ENCODE measurements at regions not wholly inside any gene's neighbourhood (a gene's known extent, or its start where the extent isn't known, plus 50 kb on each side); places are given as distances from the start of the nearest gene placed in this dataset.
"Not testable (repeated sequence)": the region's sequence is repeated elsewhere in the genome, so short reads cannot be mapped to it uniquely, and the experiment has no call there.

DNA sequence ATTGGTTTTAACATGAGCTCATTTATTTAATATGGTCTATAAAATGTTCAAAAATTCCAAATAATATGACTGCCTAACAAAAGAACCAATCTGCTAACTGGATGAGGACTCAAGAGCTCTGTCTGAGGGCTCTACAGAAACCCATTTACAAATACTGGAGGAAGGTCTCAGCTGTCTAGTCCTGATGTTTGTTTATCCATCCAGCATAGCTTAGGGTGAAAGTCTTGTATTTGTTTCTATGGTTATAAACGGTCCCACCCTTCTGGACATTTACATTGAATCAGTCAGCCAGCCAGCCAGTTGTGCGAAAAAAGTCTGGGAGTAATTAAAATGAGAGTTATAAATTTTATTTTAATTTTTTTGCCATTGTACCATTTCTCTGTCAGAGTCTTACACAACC is 220.7 kb downstream of the BMP4 start:
- no peak for DNase-seq

DNA sequence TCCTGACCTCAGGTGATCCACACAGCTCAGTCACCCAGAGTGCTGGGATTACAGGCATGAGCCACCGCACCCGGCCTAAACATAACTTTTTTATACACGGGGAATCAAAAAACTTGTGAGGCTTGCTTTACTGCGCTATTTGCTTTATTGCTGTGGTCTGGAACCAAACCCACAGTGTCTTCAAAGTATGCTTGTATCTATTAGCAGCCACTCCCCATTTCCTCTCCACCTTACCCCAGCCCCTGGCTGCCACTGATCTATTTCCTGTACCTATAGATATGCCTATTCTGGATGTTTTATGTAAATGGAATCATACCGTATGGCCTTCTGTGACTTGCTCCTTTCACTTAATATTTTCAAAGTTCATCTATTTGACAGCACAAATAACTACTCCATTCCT is 233.4 kb downstream of the BMP4 start:
- no peak for DNase-seq

DNA sequence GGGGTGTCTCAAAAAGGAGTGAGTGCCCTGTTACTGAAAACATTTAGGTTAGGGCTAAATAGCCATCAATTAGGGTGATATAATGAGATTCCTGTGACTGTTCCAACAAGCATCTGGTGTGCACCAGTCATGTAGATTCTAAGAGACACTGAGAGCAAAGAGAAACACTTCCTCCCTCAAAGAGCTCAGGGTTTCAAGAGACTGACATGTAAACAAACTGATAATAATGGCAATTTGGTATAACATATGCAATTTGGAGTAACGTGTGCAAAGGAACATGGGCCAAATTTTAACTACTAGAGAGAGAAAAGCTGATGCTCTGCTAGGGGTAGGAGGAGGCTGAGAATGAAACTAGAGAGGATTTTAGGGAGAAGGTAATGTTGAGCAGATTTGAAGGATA is 237.1 kb downstream of the BMP4 start:
- DNase-seq: no peak

- no peak for DNase-seq
Observed at GRCh38 chr14:53716578-53716977, 240.0 kb downstream of the BMP4 start.

DNA sequence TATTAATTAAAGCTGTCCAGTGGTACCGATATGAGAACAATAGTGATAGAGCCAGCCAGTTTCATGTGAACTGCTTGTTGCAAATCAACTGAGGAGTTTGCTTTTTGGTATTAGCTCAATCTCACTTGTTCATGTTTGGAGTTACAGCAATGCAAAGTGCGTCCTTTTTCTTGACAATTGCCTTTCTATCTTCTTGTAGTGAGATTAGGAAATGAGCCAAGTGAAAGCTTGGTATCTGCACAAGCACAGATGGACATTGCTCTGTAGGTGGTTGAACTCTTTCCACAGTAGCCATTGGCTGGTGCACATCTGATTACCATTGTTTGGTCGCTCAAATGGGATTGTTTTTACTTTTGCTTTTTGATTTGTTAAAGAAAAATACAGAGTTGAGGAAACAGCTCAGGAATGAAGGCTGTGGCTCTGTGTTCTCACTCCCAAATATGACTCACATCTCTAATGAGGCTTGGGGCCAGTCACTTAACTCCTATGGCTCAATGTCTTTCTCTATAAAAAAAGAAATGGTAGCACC is 241.4 kb downstream of the BMP4 start:
- DNase-seq: no peak

- DNase-seq: no peak
Observed at GRCh38 chr14:53714495-53715192, 242.0 kb downstream of the BMP4 start.

DNA sequence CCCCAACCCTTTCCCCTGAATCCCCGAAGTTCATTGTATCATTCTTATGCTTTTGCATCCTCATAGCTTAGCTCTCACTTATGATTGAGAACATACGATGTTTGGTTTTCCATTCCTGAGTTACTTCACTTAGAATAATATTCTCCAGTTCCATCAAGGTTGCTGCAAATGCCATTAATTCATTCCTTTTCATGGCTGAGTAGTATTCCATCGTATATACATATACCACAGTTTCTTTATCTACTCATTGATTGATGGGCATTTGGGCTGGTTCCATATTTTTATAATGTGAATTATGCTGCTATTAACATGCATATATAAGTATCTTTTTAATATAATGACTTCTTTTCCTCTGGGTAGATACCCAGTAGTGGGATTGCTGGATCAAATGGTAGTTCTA is 243.7 kb downstream of the BMP4 start:
- DNase-seq: not testable (repeated sequence)

- DNase-seq: no peak
Observed at GRCh38 chr14:53711205-53711604, 245.4 kb downstream of the BMP4 start.

- no peak for DNase-seq
Observed at GRCh38 chr14:53710615-53711014, 246.0 kb downstream of the BMP4 start.

DNA sequence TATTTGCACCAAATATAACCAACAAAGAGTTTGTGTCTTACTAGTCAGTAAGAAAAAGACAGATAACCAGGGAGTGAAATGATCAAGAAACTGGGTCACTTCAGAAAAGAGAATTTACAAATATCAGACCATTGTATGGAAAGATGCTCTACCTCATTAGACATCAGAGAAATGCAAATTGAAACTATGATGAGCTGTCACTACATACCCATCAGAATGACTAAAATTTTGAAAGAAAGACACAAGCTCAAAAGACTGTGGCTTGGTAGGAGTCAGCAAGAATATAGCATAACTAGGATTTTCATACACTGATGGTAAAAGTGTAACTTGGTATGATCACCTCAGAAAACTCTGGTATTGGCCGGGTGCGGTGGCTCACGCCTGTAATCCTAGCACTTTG is 247.2 kb downstream of the BMP4 start:
- no peak for DNase-seq

DNA sequence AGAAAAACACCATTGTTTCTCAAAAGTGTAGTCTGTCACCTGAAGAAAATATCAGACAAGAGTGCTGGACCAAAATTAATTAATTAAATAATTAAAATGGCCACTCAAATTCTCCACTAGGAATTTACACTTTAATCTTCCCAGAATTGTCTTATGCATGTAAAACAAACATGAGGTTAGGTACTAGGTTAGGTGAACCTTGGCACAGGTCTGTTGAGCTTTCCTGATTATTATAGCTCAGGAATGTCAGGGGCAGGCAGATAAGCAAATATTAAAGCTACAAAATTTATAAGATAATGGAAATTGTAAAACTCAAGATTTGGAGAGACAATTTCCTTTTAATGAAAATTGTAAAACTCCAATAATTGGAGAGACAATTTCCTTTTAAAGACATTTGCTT is 253.2 kb downstream of the BMP4 start:
- no peak for DNase-seq

DNA sequence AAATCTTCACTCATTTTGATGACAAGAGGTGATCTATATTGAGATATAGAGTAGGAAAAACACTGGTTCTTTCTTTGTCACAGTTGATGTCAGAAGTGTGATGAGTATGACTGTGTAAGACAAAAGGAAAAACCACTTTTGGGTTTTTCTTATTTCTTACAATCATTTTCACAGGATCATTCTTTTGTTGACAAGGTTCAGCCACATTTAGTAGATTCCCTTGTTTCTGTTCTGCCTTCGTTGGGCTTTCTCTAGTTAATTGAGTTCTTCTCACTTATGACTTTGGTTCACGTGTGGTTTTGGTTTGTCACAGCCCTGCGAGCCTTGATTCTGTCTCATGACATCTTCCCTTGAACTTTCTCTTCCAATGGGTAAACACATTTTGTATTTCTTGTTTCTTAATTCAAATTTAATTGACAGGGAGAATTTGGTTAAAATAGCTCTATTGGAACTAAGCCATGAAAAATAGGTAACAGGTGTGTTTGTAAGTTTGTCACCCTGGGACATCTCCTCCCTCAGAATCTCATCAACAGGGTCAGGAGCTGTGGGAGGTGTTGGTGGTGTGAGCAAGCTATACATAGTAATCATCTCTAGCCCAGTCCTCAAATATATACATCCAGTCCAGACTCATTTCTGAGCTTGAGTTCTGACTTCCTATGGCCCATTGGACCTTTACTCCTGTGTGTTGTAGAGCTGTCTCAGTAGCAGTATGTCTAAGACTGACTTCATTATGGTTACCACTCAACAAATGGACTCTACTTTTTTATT is 255.3 kb downstream of the BMP4 start:
- DNase-seq: no peak

DNA sequence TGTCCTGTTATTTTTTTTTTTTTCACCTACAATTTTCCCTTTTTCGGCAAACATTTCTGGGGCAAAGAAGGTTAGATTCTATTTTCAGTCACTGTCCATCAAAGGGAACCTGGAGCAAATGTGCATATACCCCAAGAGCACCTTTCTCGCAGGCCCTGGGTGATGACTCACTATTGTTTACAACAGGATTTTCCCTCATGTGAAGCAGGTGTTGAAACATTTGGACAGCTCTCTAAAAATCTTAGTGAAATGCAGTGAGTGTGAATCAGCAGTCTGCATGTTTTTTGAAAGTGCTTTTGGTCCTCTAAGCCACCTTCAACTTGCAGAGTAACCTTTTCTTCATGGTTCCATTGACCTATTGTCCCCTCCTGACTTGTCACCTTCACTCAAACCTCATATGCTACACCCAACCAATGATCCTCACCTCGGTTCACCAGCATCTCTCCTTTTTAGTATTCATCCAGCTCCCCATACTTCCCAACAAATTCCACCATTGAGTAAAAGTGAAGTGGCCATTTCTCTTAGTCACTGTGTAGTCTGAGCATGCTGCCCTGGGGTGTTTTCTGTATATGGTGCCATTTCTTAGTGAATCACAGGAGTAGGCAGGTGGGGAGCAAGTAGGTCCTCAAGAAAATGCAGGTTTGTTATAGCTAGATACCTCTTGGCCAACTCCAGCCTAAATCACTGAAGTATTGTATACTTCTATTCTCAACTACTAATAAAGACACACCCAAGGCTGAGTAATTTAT is 260.2 kb downstream of the BMP4 start:
- DNase-seq: no peak

- DNase-seq: no peak
Observed at GRCh38 chr14:53695692-53696214, 260.9 kb downstream of the BMP4 start.

- DNase-seq: no peak
Observed at GRCh38 chr14:53692885-53693284, 263.7 kb downstream of the BMP4 start.

GRCh38 chr14:53692451-53692850 is 264.2 kb downstream of the BMP4 start:
- DNase-seq: no peak

- DNase-seq: no peak
Observed at GRCh38 chr14:53683229-53683628, 273.4 kb downstream of the BMP4 start.

GRCh38 chr14:53672526-53672925 is 284.1 kb downstream of the BMP4 start:
- DNase-seq: no peak

GRCh38 chr14:53670701-53671100 is 285.9 kb downstream of the BMP4 start:
- no peak for DNase-seq

DNA sequence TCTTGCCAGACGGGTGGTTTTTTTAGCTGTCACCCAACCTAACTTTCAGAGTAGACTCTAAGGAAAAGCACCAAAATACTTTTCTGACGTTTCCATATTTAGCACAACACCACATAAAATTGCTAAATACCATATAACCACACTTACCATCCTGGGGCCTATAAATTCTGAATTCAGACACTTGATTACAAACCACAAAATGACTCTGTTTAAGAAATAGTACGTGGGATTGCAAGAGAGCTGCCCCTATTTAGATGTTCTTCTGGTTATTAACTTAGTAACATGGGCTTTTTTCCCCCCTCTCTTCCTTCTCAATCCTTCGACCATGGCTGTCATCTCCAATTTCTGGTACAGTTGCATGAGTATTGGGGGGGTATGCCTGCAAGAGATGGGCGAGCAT is 287.7 kb downstream of the BMP4 start:
- DNase-seq: no peak

DNA sequence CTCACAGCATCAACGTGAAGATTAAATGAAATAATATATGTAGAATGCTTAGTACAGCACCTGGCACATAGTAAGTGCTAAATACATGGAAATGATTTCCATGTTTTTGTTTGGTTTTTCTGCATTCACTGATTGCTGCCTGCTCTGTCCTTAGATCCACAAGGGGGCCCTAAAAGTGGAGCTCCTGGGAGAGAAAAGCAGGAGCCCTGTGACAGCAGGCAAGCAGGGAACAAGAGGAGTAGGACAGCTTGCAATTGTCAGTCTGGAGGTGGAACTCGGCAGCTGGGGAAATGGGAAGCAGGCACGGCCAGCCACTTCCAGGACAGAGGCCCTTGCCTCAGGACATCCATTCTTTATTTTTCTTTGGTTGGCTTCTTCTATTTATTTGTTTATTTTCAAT is 292.9 kb downstream of the BMP4 start:
- no peak for DNase-seq

GRCh38 chr14:53655080-53655785 is 301.4 kb downstream of the BMP4 start:
- DNase-seq: no peak

GRCh38 chr14:53652068-53652467 is 304.6 kb downstream of the BMP4 start:
- DNase-seq: no peak

Measured in effector CD8-positive, alpha-beta T cell (primary cell).